GM19463 (cell line): ENCODE measurements at regions not wholly inside any gene's neighbourhood (a gene's known extent, or its start where the extent isn't known, plus 50 kb on each side); places are given as distances from the start of the nearest gene placed in this dataset.

Experiments used
- ATAC-seq: cut with Tn5 transposase; IDR thresholded peaks from one replicate; pipeline ENCODE4 v1.9.1; 2021; ENCODE audit warnings: mild to moderate bottlenecking, moderate library complexity; ENCODE audit not compliant: unreplicated experiment

- ATAC-seq, result no peak
Observed at GRCh38 chr9:38315085-38315595, 77.4 kb upstream of the ALDH1B1 start.

DNA sequence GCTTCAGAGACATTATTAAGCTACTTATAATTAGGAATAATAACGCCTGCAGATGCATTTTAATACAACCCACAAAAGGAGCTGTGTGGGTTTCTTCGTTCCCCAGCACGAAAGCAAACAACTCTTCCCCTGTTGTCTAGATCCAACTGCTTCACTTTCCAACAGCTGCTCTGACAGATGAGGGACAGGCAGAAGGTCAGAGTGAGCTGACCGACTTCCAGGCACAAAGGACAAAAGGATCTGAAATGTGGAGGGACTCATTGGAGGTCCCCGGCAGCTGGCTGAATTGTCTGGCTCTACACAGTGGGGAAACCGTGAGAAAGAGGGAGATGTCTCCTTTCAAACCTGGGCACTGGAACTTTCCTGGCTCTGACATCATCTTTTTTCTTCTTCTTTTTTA is 79.1 kb upstream of the ALDH1B1 start:
- ATAC-seq, result no peak

DNA sequence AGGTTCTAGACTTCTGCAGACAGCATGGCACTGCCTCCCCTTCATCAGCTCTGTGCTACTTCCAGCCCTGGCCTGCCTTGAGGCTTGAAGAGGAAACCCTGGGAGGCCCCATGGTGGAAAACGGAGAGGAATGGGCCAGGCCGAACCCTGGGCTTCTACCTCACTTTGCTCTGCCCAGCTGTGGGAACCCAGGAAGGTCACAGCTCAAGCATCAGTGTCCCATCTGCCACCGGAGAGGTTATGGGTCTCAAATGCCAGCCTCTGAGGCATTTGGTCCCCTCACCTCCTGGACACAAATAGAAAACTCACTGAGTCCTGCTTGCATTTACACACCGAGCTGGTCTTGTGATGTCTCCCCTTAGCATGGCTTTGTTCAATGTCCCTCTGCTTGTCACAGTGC is 80.1 kb upstream of the ALDH1B1 start:
- no peak for ATAC-seq

- no peak for ATAC-seq
Observed at GRCh38 chr9:38311382-38312270, 80.9 kb upstream of the ALDH1B1 start.

DNA sequence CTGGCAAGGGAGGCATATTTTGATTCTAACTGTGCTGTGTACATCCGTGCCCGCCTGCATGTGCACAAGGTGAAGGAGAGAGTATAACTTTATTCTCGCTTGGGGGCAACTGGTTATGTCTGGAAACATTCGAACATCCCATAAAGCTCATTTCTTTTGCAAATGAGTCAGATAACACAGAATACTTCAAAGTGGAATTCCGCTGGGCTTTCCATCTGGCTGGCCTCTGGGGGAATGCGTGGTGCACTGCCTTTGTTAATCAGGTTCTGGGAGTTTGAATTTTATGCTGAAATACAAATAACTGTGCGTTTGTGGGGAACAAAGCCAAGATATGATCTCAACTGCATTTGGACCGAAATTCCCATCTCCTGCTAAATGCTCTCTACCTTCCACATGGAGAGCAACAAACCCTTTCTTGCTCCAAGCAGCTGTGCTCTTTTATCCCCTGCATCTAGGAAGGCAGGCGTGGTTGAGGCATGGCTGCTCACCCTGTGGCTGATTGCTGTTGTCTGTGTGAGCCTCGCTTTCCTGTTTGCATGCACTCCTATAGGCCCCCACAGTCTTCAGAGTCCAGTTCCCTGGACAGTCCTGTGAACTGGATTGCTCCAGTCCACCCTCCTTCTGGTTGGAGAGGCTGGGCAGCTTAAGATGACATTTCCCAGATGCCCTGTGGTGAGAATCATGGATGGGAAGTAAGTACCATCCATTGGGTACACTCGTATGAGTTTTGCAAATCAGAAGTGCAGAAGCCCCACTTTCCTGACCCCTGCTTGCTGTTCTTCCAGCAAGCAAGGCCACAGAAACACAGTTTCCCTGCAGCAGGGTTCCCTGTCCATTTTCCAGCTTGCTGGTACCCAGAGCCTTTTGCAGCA is 82.9 kb upstream of the ALDH1B1 start:
- no peak for ATAC-seq

DNA sequence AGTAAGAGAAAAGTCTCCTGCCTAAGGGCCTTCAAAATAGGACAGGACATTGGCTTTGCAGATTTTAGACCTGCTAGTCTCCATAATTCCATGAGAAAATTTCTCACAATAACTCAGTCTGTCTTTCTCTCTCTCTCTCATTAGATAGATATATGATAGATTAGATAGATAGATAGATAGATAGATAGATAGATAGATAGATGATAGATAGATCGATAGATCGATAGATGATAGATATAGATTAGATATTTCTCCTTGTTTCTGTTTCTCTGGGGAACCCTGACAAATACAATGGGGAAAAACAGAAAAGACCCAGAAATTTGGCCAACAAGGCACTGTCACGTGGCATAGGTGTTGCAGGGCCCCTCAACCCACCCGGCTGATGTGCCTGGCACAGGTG is 84.4 kb upstream of the ALDH1B1 start:
- ATAC-seq, result no peak

GRCh38 chr9:38306899-38307298 is 85.6 kb upstream of the ALDH1B1 start:
- ATAC-seq, result no peak

DNA sequence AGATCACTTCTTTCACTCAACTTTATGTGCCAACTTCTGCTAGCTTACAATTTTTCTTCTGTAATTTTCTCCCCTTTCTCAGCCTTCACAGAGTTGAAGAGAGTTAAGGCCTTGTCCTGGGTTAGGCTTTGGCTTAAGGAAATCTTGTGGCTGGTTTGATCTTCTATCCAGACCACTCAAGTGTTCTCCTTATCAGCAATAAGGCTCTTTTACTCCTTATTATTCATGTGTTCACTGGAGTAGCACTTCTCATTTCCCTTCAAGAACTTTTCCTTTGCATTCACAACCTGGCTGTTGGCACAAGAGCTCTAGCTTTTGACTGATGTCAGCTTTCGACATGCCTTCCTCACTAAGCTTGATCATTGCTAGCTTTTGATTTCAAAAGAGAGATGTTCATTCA is 86.9 kb upstream of the ALDH1B1 start:
- no peak for ATAC-seq

- no peak for ATAC-seq
Observed at GRCh38 chr9:38301376-38302106, 91.0 kb upstream of the ALDH1B1 start.

DNA sequence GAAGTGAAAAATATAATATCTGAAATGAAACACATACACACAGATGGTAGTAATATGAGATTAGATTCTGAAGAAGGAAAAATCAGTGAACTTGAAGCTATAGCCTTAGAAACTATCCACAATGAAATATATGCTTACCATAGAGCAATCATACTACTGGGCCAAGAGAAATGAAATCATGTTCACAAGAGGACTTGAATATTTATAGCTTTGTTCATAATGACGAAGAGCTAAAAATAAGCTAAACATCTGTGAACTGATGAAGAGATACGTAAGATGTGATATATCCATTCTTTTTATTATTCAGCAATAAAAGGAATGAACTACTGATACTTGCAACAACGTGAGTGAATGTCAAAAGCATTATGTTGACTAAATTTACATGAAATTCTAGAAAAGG is 92.6 kb upstream of the ALDH1B1 start:
- ATAC-seq, result no peak

- no peak for ATAC-seq
Observed at GRCh38 chr9:38298904-38299303, 93.6 kb upstream of the ALDH1B1 start.

DNA sequence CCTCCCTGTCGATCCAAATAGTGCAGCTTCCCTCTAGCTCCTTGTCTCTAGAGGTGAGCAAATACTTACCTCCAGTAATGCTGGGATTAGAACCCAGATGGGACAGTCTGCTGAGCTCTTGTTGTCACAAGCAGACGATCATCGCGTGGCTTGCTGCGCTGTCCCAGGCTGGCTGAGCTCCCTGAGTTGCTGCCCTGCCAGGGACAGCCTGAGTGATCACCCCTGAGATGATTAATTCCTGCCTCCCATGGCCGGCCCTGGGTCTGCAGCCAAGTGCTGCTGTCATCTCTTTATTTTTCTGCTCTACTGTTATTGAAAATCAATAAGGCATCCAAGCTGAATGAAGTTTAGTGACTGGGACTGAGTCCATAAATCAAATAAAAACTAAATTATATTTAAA is 94.0 kb upstream of the ALDH1B1 start:
- no peak for ATAC-seq

DNA sequence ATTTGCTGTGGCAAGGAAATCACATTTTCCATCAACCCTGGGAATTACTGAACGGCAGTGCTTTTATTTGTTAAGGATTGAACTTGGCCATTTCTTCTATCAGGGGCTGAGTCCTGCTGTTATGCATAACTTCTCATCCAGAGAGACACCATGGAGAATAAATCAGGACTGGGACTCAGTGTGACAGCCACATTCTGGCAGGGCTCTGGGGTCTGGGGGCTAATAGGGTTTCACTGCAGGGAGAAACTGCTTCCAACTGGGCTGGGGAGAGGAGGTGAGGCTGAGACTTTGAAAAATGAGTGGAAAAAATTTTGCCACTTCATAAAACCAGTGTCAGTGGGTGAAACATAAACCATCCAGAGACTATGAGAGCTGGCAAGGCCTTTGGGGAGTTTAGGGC is 95.7 kb upstream of the ALDH1B1 start:
- no peak for ATAC-seq

GRCh38 chr9:38295764-38296163 is 96.7 kb upstream of the ALDH1B1 start:
- ATAC-seq, result no peak

- ATAC-seq, result no peak
Observed at GRCh38 chr9:38294220-38294960, 98.1 kb upstream of the ALDH1B1 start.

- ATAC-seq, result no peak
Observed at GRCh38 chr9:38293022-38293421, 99.5 kb upstream of the ALDH1B1 start.

GRCh38 chr9:38292480-38292879 is 100.0 kb upstream of the ALDH1B1 start:
- no peak for ATAC-seq

DNA sequence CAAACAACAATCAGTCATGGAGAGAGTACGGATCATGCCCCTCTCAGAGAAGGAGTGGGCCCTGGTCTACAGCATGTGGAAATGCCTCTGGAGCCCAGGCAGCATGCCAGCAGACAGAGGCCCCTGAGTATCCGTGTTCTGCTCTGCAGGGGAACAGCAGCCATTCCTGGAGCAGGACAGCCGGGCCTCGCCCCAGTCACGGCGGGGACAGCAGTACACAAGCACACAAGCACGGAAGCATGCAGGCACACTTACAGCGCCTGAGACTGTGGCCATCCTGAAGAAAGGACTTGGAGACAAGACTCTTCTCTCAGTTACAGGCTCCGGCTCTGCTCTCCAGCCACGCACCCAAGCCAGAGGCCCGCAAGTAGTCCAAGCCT is 102.6 kb upstream of the ALDH1B1 start:
- ATAC-seq, result no peak

DNA sequence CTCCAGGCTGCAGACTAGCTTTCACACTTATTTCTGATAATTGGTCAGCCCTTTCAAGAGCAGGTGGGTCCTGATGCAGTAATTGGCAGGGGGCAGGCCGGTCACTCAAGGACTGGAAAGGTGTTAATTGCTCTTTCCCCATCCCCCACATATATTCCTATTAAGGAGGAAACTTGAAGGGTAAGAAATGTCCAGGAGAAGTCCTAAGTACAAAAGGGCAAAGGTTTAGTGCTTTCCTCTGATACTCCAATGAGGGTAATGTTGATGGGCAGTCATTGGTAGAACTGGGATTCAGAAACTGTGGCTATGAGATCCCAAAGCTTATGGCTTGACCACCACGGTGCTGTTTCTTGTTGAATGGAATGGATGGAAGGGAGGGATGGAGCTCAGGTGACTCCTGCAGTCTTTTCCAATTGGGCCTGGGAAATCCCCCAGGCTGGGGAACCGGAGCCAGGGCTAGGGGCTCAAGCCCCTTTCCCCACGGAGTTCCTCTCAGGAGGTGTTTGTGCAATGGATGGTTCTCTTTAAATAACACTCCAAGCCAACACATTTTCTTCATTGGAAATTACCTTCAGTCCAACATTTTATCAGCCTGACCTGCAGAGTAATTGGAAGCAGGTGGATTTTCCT is 103.2 kb upstream of the ALDH1B1 start:
- no peak for ATAC-seq

GRCh38 chr9:38288502-38288901 is 104.0 kb upstream of the ALDH1B1 start:
- ATAC-seq, result no peak
